Neural cell (in vitro differentiated cells): ENCODE measurements at regions not wholly inside any gene's neighbourhood (a gene's known extent, or its start where the extent isn't known, plus 50 kb on each side); places are given as distances from the start of the nearest gene placed in this dataset.
"Not testable (repeated sequence)": the region's sequence is repeated elsewhere in the genome, so short reads cannot be mapped to it uniquely, and the experiment has no call there.

ENCODE experiments used
- H2AFZ ChIP-seq: fragments of 200-600, 300-800 bp; sonication (generic), shearing (Covaris generic); 2 replicates; pipeline ENCODE4 v1.6.0; 2014; ENCODE audit warnings: low read depth, mild to moderate bottlenecking, antibody characterized with exemption, low read length, moderate library complexity
- H3F3A ChIP-seq: fragments of 200-600 bp; shearing (Covaris generic); 2 replicates; pipeline ENCODE4 v1.6.1; 2016; ENCODE audit warnings: mild to moderate bottlenecking, moderate library complexity, mixed read lengths, antibody characterized with exemption, low read length; ENCODE audit not compliant: insufficient read depth, poor library complexity, severe bottlenecking
- H3K27ac ChIP-seq: fragments of 200-600, 300-800 bp; sonication (generic), shearing (Covaris generic); 2 replicates; pipeline ENCODE4 v1.5.1; 2014; ENCODE audit warnings: mild to moderate bottlenecking, low read length, moderate library complexity
- H3K27me3 ChIP-seq: fragments of 300-800, 200-600 bp; sonication (generic), shearing (Covaris generic); 2 replicates; pipeline ENCODE4 v1.6.0; 2014; ENCODE audit warnings: mild to moderate bottlenecking, low read depth, low read length, moderate library complexity; ENCODE audit not compliant: insufficient read depth
- H3K36me3 ChIP-seq: fragments of 300-800, 200-600 bp; sonication (generic), shearing (Covaris generic); 2 replicates; pipeline ENCODE4 v1.5.1; 2014; ENCODE audit warnings: mild to moderate bottlenecking, antibody characterized with exemption, low read length, moderate library complexity; ENCODE audit not compliant: insufficient read depth
- H3K4me2 ChIP-seq: fragments of 300-800, 200-600 bp; sonication (generic), shearing (Covaris generic); 2 replicates; pipeline ENCODE4 v1.6.0; 2014; ENCODE audit warnings: mild to moderate bottlenecking, low read length
- H3K4me3 ChIP-seq: fragments of 300-800, 200-600 bp; sonication (generic), shearing (Covaris generic); 2 replicates; pipeline ENCODE4 v1.5.1; 2014; ENCODE audit warnings: mild to moderate bottlenecking, low read length, moderate library complexity
- H3K79me2 ChIP-seq: fragments of 200-600 bp; shearing (Covaris generic); replicated peaks from 2 replicates; pipeline ENCODE4 v1.6.0; 2014; ENCODE audit warnings: mild to moderate bottlenecking, low read length, moderate library complexity; ENCODE audit not compliant: insufficient read depth
- H3K9ac ChIP-seq: fragments of 300-800, 200-600 bp; sonication (generic), shearing (Covaris generic); 2 replicates; pipeline ENCODE4 v1.6.1; 2016; ENCODE audit warnings: mild to moderate bottlenecking, low read length, mixed read lengths
- H3K9me2 ChIP-seq: fragments of 200-600 bp; shearing (Covaris generic); 2 replicates; pipeline ENCODE4 v1.6.1; 2016; ENCODE audit warnings: mild to moderate bottlenecking, low read length, mixed read lengths; ENCODE audit not compliant: insufficient read depth
- H3K9me3 ChIP-seq: fragments of 200-600, 300-800 bp; sonication (generic), shearing (Covaris generic); 2 replicates; pipeline ENCODE4 v1.6.1; 2016; ENCODE audit warnings: mild to moderate bottlenecking, mixed run types, low read length, moderate library complexity, mixed read lengths
- H4K20me1 ChIP-seq: fragments of 200-600 bp; shearing (Covaris generic); 2 replicates; pipeline ENCODE4 v1.6.1; 2016; ENCODE audit warnings: mild to moderate bottlenecking, mixed run types; ENCODE audit not compliant: insufficient read depth
- CTCF ChIP-seq: fragments of 450-650 bp; IDR thresholded peaks from 2 replicates; pipeline ENCODE4 v1.5.1; 2014; ENCODE audit warnings: antibody characterized with exemption, mild to moderate bottlenecking, moderate library complexity; ENCODE audit not compliant: poor library complexity, severe bottlenecking
- EP300 ChIP-seq: fragments of 450-650 bp; conservative IDR thresholded peaks from 2 replicates; pipeline ENCODE4 v1.6.1; 2014; ENCODE audit warnings: antibody characterized with exemption, mild to moderate bottlenecking, moderate library complexity; ENCODE audit not compliant: poor library complexity, severe bottlenecking
- EZH2 ChIP-seq: fragments of 200-600, 300-800 bp; shearing (Covaris generic), sonication (generic); IDR thresholded peaks from 2 replicates; pipeline ENCODE4 v1.6.1; 2014; ENCODE audit warnings: antibody characterized with exemption, low read length, borderline replicate concordance, mild to moderate bottlenecking; ENCODE audit not compliant: insufficient read depth, poor library complexity, severe bottlenecking
- MXI1 ChIP-seq: fragments of 450-650 bp; conservative IDR thresholded peaks from 2 replicates; pipeline ENCODE4 v1.6.1; 2014; ENCODE audit warnings: antibody characterized with exemption, mild to moderate bottlenecking; ENCODE audit not compliant: poor library complexity, severe bottlenecking
- POLR2AphosphoS5 ChIP-seq: IDR thresholded peaks from 2 replicates; pipeline ENCODE4 v1.6.1; 2012
- RAD21 ChIP-seq: fragments of 450-650 bp; conservative IDR thresholded peaks from 2 replicates; pipeline ENCODE4 v1.6.1; 2014; ENCODE audit warnings: antibody characterized with exemption, mild to moderate bottlenecking, moderate library complexity
- REST ChIP-seq: IDR thresholded peaks from 2 replicates; pipeline ENCODE4 v1.6.1; 2012; ENCODE audit warnings: borderline replicate concordance
- SMC3 ChIP-seq: fragments of 450-650 bp; conservative IDR thresholded peaks from 2 replicates; pipeline ENCODE4 v1.6.1; 2014; ENCODE audit warnings: antibody characterized with exemption, mild to moderate bottlenecking, moderate library complexity; ENCODE audit not compliant: poor library complexity
- TAF1 ChIP-seq: IDR thresholded peaks from 2 replicates; pipeline ENCODE4 v1.6.1; 2012; ENCODE audit warnings: low read depth

- no peaks in the 10 kb centered on the region for H3K79me2 ChIP-seq
- no peaks in the 10 kb centered on the region for H4K20me1 ChIP-seq
- H3K27ac ChIP-seq = no peak overlapping the region
- H2AFZ ChIP-seq = no peak overlapping the region
- TF ChIP-seq RAD21 = no peak
- no peak for TF ChIP-seq EP300
- no peak for TF ChIP-seq EZH2
- no peak for TF ChIP-seq TAF1
- TF ChIP-seq CTCF = no peak
- no peak for TF ChIP-seq SMC3
- no peak for TF ChIP-seq REST
- TF ChIP-seq POLR2AphosphoS5 = no peak
- TF ChIP-seq MXI1 = no peak
- no peak overlapping the region for H3K4me2 ChIP-seq
- no peaks in the 10 kb centered on the region for H3K9me3 ChIP-seq
- no peaks in the 10 kb centered on the region for H3K27me3 ChIP-seq
- H3K36me3 ChIP-seq = no peaks in the 10 kb centered on the region
- no peaks in the 10 kb centered on the region for H3F3A ChIP-seq
- no peaks in the 10 kb centered on the region for H3K9me2 ChIP-seq
- H3K9ac ChIP-seq = no peak overlapping the region
- H3K4me3 ChIP-seq = no peak overlapping the region
Measured at GRCh38 chr18:47654988-47655387, 275.5 kb downstream of the SMAD2 start.

GRCh38 chr18:47644896-47645295 is 285.6 kb downstream of the SMAD2 start:
- Histone ChIP-seq H3K4me2 (no peak overlapping the region), H3K36me3 (no peaks in the 10 kb centered on the region), H3K27me3 (no peaks in the 10 kb centered on the region), H3K9me2 (no peaks in the 10 kb centered on the region), H3K9ac (no peak overlapping the region), H3K4me3 (no peak overlapping the region), H4K20me1 (no peaks in the 10 kb centered on the region), H2AFZ (no peak overlapping the region), H3K9me3 (no peaks in the 10 kb centered on the region), H3K79me2 (no peaks in the 10 kb centered on the region), H3F3A (no peaks in the 10 kb centered on the region), H3K27ac (no peak overlapping the region)
- TF ChIP-seq POLR2AphosphoS5 (no peak), EZH2 (no peak), RAD21 (no peak), TAF1 (no peak), CTCF (no peak), SMC3 (no peak), EP300 (no peak), REST (no peak), MXI1 (no peak)

- not testable (repeated sequence) for H3K36me3 ChIP-seq, H3K9me2 ChIP-seq, H3K27me3 ChIP-seq, H3K9me3 ChIP-seq, H3F3A ChIP-seq, H4K20me1 ChIP-seq, H2AFZ ChIP-seq, H3K4me3 ChIP-seq, H3K9ac ChIP-seq, H3K4me2 ChIP-seq, H3K79me2 ChIP-seq, H3K27ac ChIP-seq
Measured at GRCh38 chr18:47637551-47637950, 292.9 kb downstream of the SMAD2 start.
